ENCODE measurements at regions not wholly inside any gene's neighbourhood (a gene's known extent, or its start where the extent isn't known, plus 50 kb on each side); places are given as distances from the start of the nearest gene placed in this dataset.

GRCh38 chr4:111360906-111361305 lies 738.0 kb upstream of the PITX2 start:
- no peak for TF ChIP-seq POLR2AphosphoS5 (IDR thresholded peaks at IDR 0.05; ENCODE audit: low read depth, low read length)
- TF ChIP-seq POLR2A (IDR thresholded peaks at IDR 0.05; ENCODE audit: low read depth, low read length), result no peak
- no peak for TF ChIP-seq SPI1 (IDR thresholded peaks at IDR 0.05; ENCODE audit: low read depth, low read length)
